H1 (cell line): ENCODE measurements at regions not wholly inside any gene's neighbourhood (a gene's known extent, or its start where the extent isn't known, plus 50 kb on each side); places are given as distances from the start of the nearest gene placed in this dataset.
A peak's percentile ranks its signal among the peaks of the same experiment; 100 is the strongest.

Source experiments
- ATF3 ChIP-seq: IDR thresholded peaks from 2 replicates; pipeline ENCODE4 v1.6.1; 2011; ENCODE audit warnings: low read depth, mild to moderate bottlenecking, low read length; ENCODE audit not compliant: insufficient read depth
- CEBPB ChIP-seq: IDR thresholded peaks from 2 replicates; pipeline ENCODE4 v1.6.1; 2012; ENCODE audit warnings: low read depth, low read length
- CHD2 ChIP-seq: IDR thresholded peaks from 2 replicates; pipeline ENCODE4 v1.6.1; 2012; ENCODE audit warnings: low read length, improper control_type of control experiment
- CREB1 ChIP-seq: IDR thresholded peaks from 2 replicates; pipeline ENCODE4 v1.6.1; 2012; ENCODE audit warnings: inconsistent platforms
- NANOG ChIP-seq: IDR thresholded peaks from 2 replicates; pipeline ENCODE4 v1.6.1; 2011; ENCODE audit warnings: low read length, low read depth, mild to moderate bottlenecking, inconsistent platforms; ENCODE audit not compliant: insufficient read depth, poor library complexity, severe bottlenecking
- NRF1 ChIP-seq: IDR thresholded peaks from 2 replicates; pipeline ENCODE4 v1.6.1; 2011; ENCODE audit warnings: mild to moderate bottlenecking, low read depth, low read length, improper control_type of control experiment

- TF ChIP-seq ATF3 (no peak), CHD2 (no peak), NANOG (peak; percentile 72), NRF1 (no peak), CEBPB (no peak), CREB1 (no peak)
- TF ChIP-seq, all 59 proteins: peak for 2
These were observed 71.6 kb upstream of the SPTBN1 start (continued) for GRCh38 chr2:54384301-54385203.
